IMR-90 (cell line): ENCODE measurements at regions not wholly inside any gene's neighbourhood (a gene's known extent, or its start where the extent isn't known, plus 50 kb on each side); places are given as distances from the start of the nearest gene placed in this dataset.

ENCODE experiments used
- ATAC-seq: fragments of 200-7000 bp; cut with Tn5 transposase; 2 replicates; pipeline ENCODE4 v1.9.1; 2020; ENCODE audit warnings: low read depth, mild to moderate bottlenecking, moderate library complexity
- BruUV-seq: library from RNA; stranded (reverse); fragments of 400-500 nt; replicated peaks from 2 replicates; lab custom pipeline; 2021; lab: Mats Ljungman, UMichigan
- CTCF ChIA-PET: fragments of 300-600 bp; formaldehyde crosslinking; extraction: SDS; loops from one replicate; lab custom pipeline; 2021; ENCODE audit warnings: antibody characterized with exemption; lab: Yijun Ruan, JAX
- POLR2A ChIA-PET: fragments of 300-600 bp; sonication (Branson Sonifier 250); formaldehyde crosslinking; loops from one replicate; lab custom pipeline; 2022; ENCODE audit warnings: antibody characterized with exemption; ENCODE audit not compliant: unreplicated experiment; lab: Charles Lee
- DNase-seq: peaks from one replicate; pipeline ENCODE4 v3.0.0; 2013
- H2AFZ ChIP-seq: replicated peaks from 2 replicates; pipeline ENCODE3; 2013; ENCODE audit warnings: low read length, mild to moderate bottlenecking; ENCODE audit not compliant: poor library complexity
- H2AK5ac ChIP-seq: 2 replicates; pipeline ENCODE4 v1.6.1; 2013; ENCODE audit warnings: low read depth, low read length, inconsistent platforms
- H2AK9ac ChIP-seq: replicated peaks from 2 replicates; pipeline ENCODE3; 2013; ENCODE audit warnings: mild to moderate bottlenecking, low read depth, low read length, moderate library complexity; ENCODE audit not compliant: poor library complexity
- H2BK120ac ChIP-seq: 2 replicates; pipeline ENCODE4 v1.6.1; 2013; ENCODE audit warnings: low read depth, low read length, inconsistent platforms
- H2BK15ac ChIP-seq: 3 replicates; pipeline ENCODE4 v1.6.1; 2013; ENCODE audit warnings: low read depth, low read length, inconsistent platforms
- H2BK20ac ChIP-seq: 2 replicates; pipeline ENCODE4 v1.6.1; 2013; ENCODE audit warnings: low read depth, mild to moderate bottlenecking, inconsistent platforms, low read length, moderate library complexity
- H2BK5ac ChIP-seq: 2 replicates; pipeline ENCODE4 v1.6.1; 2013; ENCODE audit warnings: mild to moderate bottlenecking, low read depth, low read length, inconsistent platforms; ENCODE audit not compliant: poor library complexity, severe bottlenecking
- H3K14ac ChIP-seq: replicated peaks from 2 replicates; pipeline ENCODE4 v1.6.1; 2013; ENCODE audit warnings: low read depth, low read length, inconsistent platforms
- H3K18ac ChIP-seq: 2 replicates; pipeline ENCODE4 v1.6.1; 2013; ENCODE audit warnings: low read depth, low read length, control low read depth
- H3K23ac ChIP-seq: 2 replicates; pipeline ENCODE4 v1.6.1; 2013; ENCODE audit warnings: low read depth, low read length, inconsistent platforms
- H3K27ac ChIP-seq: 2 replicates; pipeline ENCODE4 v1.5.1; 2013; ENCODE audit warnings: mild to moderate bottlenecking, control low read depth, low read length; ENCODE audit not compliant: insufficient read depth
- H3K27me3 ChIP-seq: 2 replicates; pipeline ENCODE4 v1.6.1; 2013; ENCODE audit warnings: low read length; ENCODE audit not compliant: control insufficient read depth, insufficient read depth
- H3K36me3 ChIP-seq: 2 replicates; pipeline ENCODE4 v1.6.1; 2013; ENCODE audit warnings: low read length, mixed read lengths; ENCODE audit not compliant: control insufficient read depth, insufficient read depth
- H3K4ac ChIP-seq: 2 replicates; pipeline ENCODE4 v1.6.1; 2013; ENCODE audit warnings: low read depth, low read length, inconsistent platforms
- H3K4me1 ChIP-seq: 2 replicates; pipeline ENCODE4 v1.6.1; 2013; ENCODE audit warnings: low read length, mixed read lengths; ENCODE audit not compliant: control insufficient read depth, insufficient read depth
- H3K4me2 ChIP-seq: 2 replicates; pipeline ENCODE4 v1.6.1; 2013; ENCODE audit warnings: low read depth, mild to moderate bottlenecking, control low read depth, low read length, moderate library complexity
- H3K4me3 ChIP-seq: 2 replicates; pipeline ENCODE4 v1.5.1; 2013; ENCODE audit warnings: low read depth, mild to moderate bottlenecking, control low read depth, low read length, moderate library complexity; ENCODE audit not compliant: insufficient read depth
- H3K56ac ChIP-seq: 2 replicates; pipeline ENCODE4 v1.6.1; 2013; ENCODE audit warnings: low read length, inconsistent platforms; ENCODE audit not compliant: insufficient read depth; ENCODE audit errors: extremely low read depth
- H3K79me1 ChIP-seq, 2 experiments: 2 replicates each; pipeline ENCODE4 v1.6.1; 2013; ENCODE audit warnings: low read length in 2 of 2, inconsistent platforms in 1 of 2, low read depth in 1 of 2
- H3K9ac ChIP-seq: 2 replicates; pipeline ENCODE4 v1.6.1; 2013; ENCODE audit warnings: low read depth, low read length, control low read depth
- H3K9me1 ChIP-seq: 2 replicates; pipeline ENCODE4 v1.6.1; 2013; ENCODE audit warnings: low read length, inconsistent platforms; ENCODE audit not compliant: insufficient read depth
- H3K9me3 ChIP-seq: 2 replicates; pipeline ENCODE4 v1.6.1; 2013; ENCODE audit warnings: low read length; ENCODE audit not compliant: control insufficient read depth, insufficient read depth
- H4K20me1 ChIP-seq: 2 replicates; pipeline ENCODE4 v1.6.1; 2013; ENCODE audit warnings: low read length, inconsistent platforms; ENCODE audit not compliant: insufficient read depth
- H4K5ac ChIP-seq: 2 replicates; pipeline ENCODE4 v1.6.1; 2013; ENCODE audit warnings: mild to moderate bottlenecking, low read depth, low read length, control low read depth
- H4K8ac ChIP-seq, 2 experiments: 2 replicates each; pipeline ENCODE4 v1.6.1; 2013; ENCODE audit warnings: low read depth in 2 of 2, low read length in 2 of 2, control low read depth in 1 of 2, inconsistent platforms in 1 of 2
- H4K91ac ChIP-seq: 2 replicates; pipeline ENCODE4 v1.6.1; 2013; ENCODE audit warnings: low read depth, low read length, inconsistent platforms; ENCODE audit not compliant: insufficient read depth
- RAD21 ChIP-seq: IDR thresholded peaks from 2 replicates; pipeline ENCODE4 v1.6.1; 2012; ENCODE audit warnings: low read length, improper control_type of control experiment
- RCOR1 ChIP-seq: IDR thresholded peaks from 2 replicates; pipeline ENCODE4 v1.6.1; 2012; ENCODE audit warnings: mild to moderate bottlenecking, low read length, improper control_type of control experiment; ENCODE audit not compliant: insufficient replicate concordance
- WGBS, 2 experiments: methylation state at CpG; one replicate each; pipeline versions ENCODE4 v1.1.5 to v1.1.7; 2013; ENCODE audit warnings: missing lambda C conversion rate in 2 of 2; ENCODE audit not compliant: insufficient read length in 1 of 2; ENCODE audit errors: extremely low coverage in 2 of 2; 5-methylcytosine and 5-hydroxymethylcytosine counted together
- dilution Hi-C: fragments of 300-500 bp; cut with HindIII; formaldehyde crosslinking; loops from one replicate; pipeline ENCODE4 v1.14.3; 2018; ENCODE audit warnings: low sequenced_read_pairs; ENCODE audit not compliant: unreplicated experiment
- in situ Hi-C: fragments of 300-500 bp; cut with MboI; formaldehyde crosslinking; loops from 3 replicates; pipeline ENCODE4 v1.14.3; 2019; ENCODE audit warnings: low sequenced_read_pairs, inconsistent platforms, mixed read lengths
- intact Hi-C: fragments of 100-400 bp; cut with micrococcal nuclease; formaldehyde crosslinking; loops from 2 replicates; pipeline ENCODE4 v1.10.0; 2022
- TF ChIP-seq, protein P1 (sequence below): conservative IDR thresholded peaks from 2 replicates; pipeline ENCODE4 v1.5.1; 2012; ENCODE audit warnings: mild to moderate bottlenecking, low read depth, low read length, improper control_type of control experiment
- TF ChIP-seq, protein P2 (sequence below): fragments of 150-350 bp; IDR thresholded peaks from 2 replicates; pipeline ENCODE4 v1.6.1; 2017; ENCODE audit warnings: mild to moderate bottlenecking, antibody characterized with exemption, low read length, low read depth

DNA sequence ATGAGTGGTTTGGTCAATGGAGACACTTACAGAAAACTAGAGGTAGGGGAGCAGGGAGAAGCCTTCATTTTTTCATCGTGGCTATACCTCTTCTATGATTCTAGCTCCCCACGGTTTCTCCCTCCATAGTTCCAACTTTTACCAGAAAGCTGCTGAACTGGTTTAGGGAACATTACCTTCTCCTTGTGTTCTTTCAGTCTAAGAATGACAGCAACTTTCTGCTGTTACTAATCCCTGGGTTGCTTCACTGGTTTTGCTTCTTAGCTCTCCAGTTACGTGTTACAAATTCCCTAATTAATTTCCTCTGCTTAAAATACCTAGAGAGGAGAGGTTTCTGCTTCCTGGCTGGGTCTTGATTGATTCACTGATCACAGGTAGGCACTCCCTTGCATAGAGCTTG is 499.9 kb downstream of the SLC4A3 start:
- H3K14ac ChIP-seq = no peak overlapping the region
- H3K4me3 ChIP-seq = no peak overlapping the region
- H4K8ac ChIP-seq = no peak overlapping the region
- ChIA-PET POLR2A (no interaction called here), CTCF (no interaction called here)
- no peaks in the 10 kb centered on the region for H3K79me1 ChIP-seq
- H4K91ac ChIP-seq = no peak overlapping the region
- H3K4me2 ChIP-seq = no peak overlapping the region
- no peak overlapping the region for H3K23ac ChIP-seq
- no peak overlapping the region for H2BK15ac ChIP-seq
- H3K9me1 ChIP-seq = no peaks in the 10 kb centered on the region
- H3K27me3 ChIP-seq = no peaks in the 10 kb centered on the region
- dilution Hi-C loops (no loop called here), intact Hi-C loops (no loop called here), in situ Hi-C loops (no loop called here)
- peaks cover 8% of the 10 kb centered on the region for H3K9me3 ChIP-seq
- H3K36me3 ChIP-seq = no peaks in the 10 kb centered on the region
- TF ChIP-seq, protein P1, sequence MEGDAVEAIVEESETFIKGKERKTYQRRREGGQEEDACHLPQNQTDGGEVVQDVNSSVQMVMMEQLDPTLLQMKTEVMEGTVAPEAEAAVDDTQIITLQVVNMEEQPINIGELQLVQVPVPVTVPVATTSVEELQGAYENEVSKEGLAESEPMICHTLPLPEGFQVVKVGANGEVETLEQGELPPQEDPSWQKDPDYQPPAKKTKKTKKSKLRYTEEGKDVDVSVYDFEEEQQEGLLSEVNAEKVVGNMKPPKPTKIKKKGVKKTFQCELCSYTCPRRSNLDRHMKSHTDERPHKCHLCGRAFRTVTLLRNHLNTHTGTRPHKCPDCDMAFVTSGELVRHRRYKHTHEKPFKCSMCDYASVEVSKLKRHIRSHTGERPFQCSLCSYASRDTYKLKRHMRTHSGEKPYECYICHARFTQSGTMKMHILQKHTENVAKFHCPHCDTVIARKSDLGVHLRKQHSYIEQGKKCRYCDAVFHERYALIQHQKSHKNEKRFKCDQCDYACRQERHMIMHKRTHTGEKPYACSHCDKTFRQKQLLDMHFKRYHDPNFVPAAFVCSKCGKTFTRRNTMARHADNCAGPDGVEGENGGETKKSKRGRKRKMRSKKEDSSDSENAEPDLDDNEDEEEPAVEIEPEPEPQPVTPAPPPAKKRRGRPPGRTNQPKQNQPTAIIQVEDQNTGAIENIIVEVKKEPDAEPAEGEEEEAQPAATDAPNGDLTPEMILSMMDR = no peak
- TF ChIP-seq RAD21 = no peak
- TF ChIP-seq, protein P2, sequence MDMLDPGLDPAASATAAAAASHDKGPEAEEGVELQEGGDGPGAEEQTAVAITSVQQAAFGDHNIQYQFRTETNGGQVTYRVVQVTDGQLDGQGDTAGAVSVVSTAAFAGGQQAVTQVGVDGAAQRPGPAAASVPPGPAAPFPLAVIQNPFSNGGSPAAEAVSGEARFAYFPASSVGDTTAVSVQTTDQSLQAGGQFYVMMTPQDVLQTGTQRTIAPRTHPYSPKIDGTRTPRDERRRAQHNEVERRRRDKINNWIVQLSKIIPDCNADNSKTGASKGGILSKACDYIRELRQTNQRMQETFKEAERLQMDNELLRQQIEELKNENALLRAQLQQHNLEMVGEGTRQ = no peak
- no peak for TF ChIP-seq RCOR1
- H4K5ac ChIP-seq = no peak overlapping the region
- BruUV-seq = no TSS peak
- no peaks in the 10 kb centered on the region for H3K4me1 ChIP-seq
- DNase-seq (no peak), ATAC-seq (no peak)
- H3K9ac ChIP-seq = no peak overlapping the region
- H3K18ac ChIP-seq = no peak overlapping the region
- no peak overlapping the region for H2BK120ac ChIP-seq
- no peak overlapping the region for H2BK20ac ChIP-seq
- H4K20me1 ChIP-seq = no peaks in the 10 kb centered on the region
- no peak overlapping the region for H2AK5ac ChIP-seq
- H2AFZ ChIP-seq = no peak overlapping the region
- no CpG with 5 or more reads among the region's 3 CpGs for WGBS, 2 experiments
- no peak overlapping the region for H3K27ac ChIP-seq
- H2BK5ac ChIP-seq = no peak overlapping the region
- no peak overlapping the region for H2AK9ac ChIP-seq
- H3K56ac ChIP-seq = no peak overlapping the region
- H3K4ac ChIP-seq = no peak overlapping the region
